GM10266 (cell line): ENCODE measurements at regions not wholly inside any gene's neighbourhood (a gene's known extent, or its start where the extent isn't known, plus 50 kb on each side); places are given as distances from the start of the nearest gene placed in this dataset.

Experiments
- DNase-seq: peaks from one replicate; pipeline ENCODE4 v3.0.0; 2012; ENCODE audit errors: extremely low spot score
- CTCF ChIP-seq: IDR thresholded peaks from 2 replicates; pipeline ENCODE4 v1.5.1; 2012; ENCODE audit warnings: mild to moderate bottlenecking, low read depth; ENCODE audit not compliant: control insufficient read depth, insufficient read depth; ENCODE audit errors: missing control alignments

GRCh38 chr18:49658823-49659404 lies 97.1 kb downstream of the LIPG start:
- TF ChIP-seq CTCF, result no peak
- no peak for DNase-seq

GRCh38 chr18:49656073-49656692 lies 94.3 kb downstream of the LIPG start:
- TF ChIP-seq CTCF, result no peak
- no peak for DNase-seq

GRCh38 chr18:49655266-49656072 lies 93.6 kb downstream of the LIPG start:
- no peak for TF ChIP-seq CTCF
- DNase-seq, result no peak

GRCh38 chr18:49654347-49654746 lies 92.5 kb downstream of the LIPG start:
- TF ChIP-seq CTCF, result no peak

GRCh38 chr18:49652881-49653724 lies 91.2 kb downstream of the LIPG start:
- no peak for DNase-seq
- no peak for TF ChIP-seq CTCF

More at GRCh38 chr18:49654347-49654746, 92.5 kb downstream of the LIPG start:
- no peak for DNase-seq

GRCh38 chr18:49651033-49651432 lies 89.2 kb downstream of the LIPG start:
- no peak for TF ChIP-seq CTCF
- DNase-seq, result no peak
